Chondrocyte (in vitro differentiated cells): ENCODE measurements at regions not wholly inside any gene's neighbourhood (a gene's known extent, or its start where the extent isn't known, plus 50 kb on each side); places are given as distances from the start of the nearest gene placed in this dataset.

Experiments used
- DNase-seq: peaks from one replicate; pipeline ENCODE4 v3.0.0; 2021; ENCODE audit warnings: mixed read lengths, low spot score
- H3K27ac Mint-ChIP-seq: one replicate; pipeline ENCODE4 v1.8.0; 2021; ENCODE audit warnings: mild to moderate bottlenecking, moderate library complexity, mixed read lengths; ENCODE audit not compliant: unreplicated experiment
- H3K27me3 Mint-ChIP-seq: 2 replicates; pipeline ENCODE4 v1.8.0; 2021; ENCODE audit warnings: low read depth, mixed read lengths
- H3K36me3 Mint-ChIP-seq: 2 replicates; pipeline ENCODE4 v1.8.0; 2021; ENCODE audit warnings: low read depth, mixed read lengths
- H3K4me1 Mint-ChIP-seq: 2 replicates; pipeline ENCODE4 v1.8.0; 2021; ENCODE audit warnings: low read depth, mild to moderate bottlenecking, mixed read lengths
- H3K4me3 Mint-ChIP-seq: one replicate; pipeline ENCODE4 v1.8.0; 2021; ENCODE audit warnings: mild to moderate bottlenecking, moderate library complexity, mixed read lengths; ENCODE audit not compliant: unreplicated experiment
- H3K9me3 Mint-ChIP-seq: 2 replicates; pipeline ENCODE4 v1.8.0; 2021; ENCODE audit warnings: low read depth, mixed read lengths
- CTCF ChIP-seq: fragments of 200-600 bp; sonication (generic); IDR thresholded peaks from 2 replicates; pipeline ENCODE4 v1.5.0; 2021; ENCODE audit warnings: antibody characterized with exemption, mild to moderate bottlenecking, moderate library complexity

GRCh38 chr5:89572696-89573095 lies 689.7 kb upstream of the MEF2C start:
- Mint-ChIP-seq H3K9me3 (no peaks in the 10 kb centered on the region), H3K4me1 (no peaks in the 10 kb centered on the region), H3K36me3 (no peaks in the 10 kb centered on the region), H3K27me3 (no peaks in the 10 kb centered on the region), H3K27ac (no peak overlapping the region), H3K4me3 (no peak overlapping the region)
- no peak for TF ChIP-seq CTCF
- no peak for DNase-seq

- Mint-ChIP-seq H3K9me3 (no peaks in the 10 kb centered on the region), H3K27ac (no peak overlapping the region), H3K4me3 (no peak overlapping the region), H3K4me1 (no peaks in the 10 kb centered on the region), H3K27me3 (no peaks in the 10 kb centered on the region), H3K36me3 (no peaks in the 10 kb centered on the region)
- no peak for DNase-seq
- no peak for TF ChIP-seq CTCF
These were observed 687.6 kb upstream of the MEF2C start for GRCh38 chr5:89570557-89570956.

- H3K27ac Mint-ChIP-seq: no peak overlapping the region
These were observed 683.4 kb upstream of the MEF2C start for GRCh38 chr5:89566340-89566739.

GRCh38 chr5:89560696-89561095 lies 677.7 kb upstream of the MEF2C start:
- TF ChIP-seq CTCF: no peak
- H3K27me3 Mint-ChIP-seq: no peaks in the 10 kb centered on the region
- peaks cover 3% of the 10 kb centered on the region for H3K9me3 Mint-ChIP-seq
- DNase-seq: no peak
- H3K4me1 Mint-ChIP-seq: peaks cover 14% of the 10 kb centered on the region
- no peaks in the 10 kb centered on the region for H3K36me3 Mint-ChIP-seq
- no peak overlapping the region for H3K27ac Mint-ChIP-seq
- H3K4me3 Mint-ChIP-seq: no peak overlapping the region

More at GRCh38 chr5:89566340-89566739, 683.4 kb upstream of the MEF2C start:
- H3K9me3 Mint-ChIP-seq: no peaks in the 10 kb centered on the region
- H3K36me3 Mint-ChIP-seq: no peaks in the 10 kb centered on the region
- DNase-seq: no peak
- TF ChIP-seq CTCF: no peak
- no peaks in the 10 kb centered on the region for H3K27me3 Mint-ChIP-seq
- H3K4me1 Mint-ChIP-seq: peaks cover 2% of the 10 kb centered on the region
- H3K4me3 Mint-ChIP-seq: no peak overlapping the region

GRCh38 chr5:89556215-89556913 lies 673.4 kb upstream of the MEF2C start:
- H3K4me1 Mint-ChIP-seq: peaks cover 12% of the 10 kb centered on the region
- no peak overlapping the region for H3K4me3 Mint-ChIP-seq
- peaks cover 3% of the 10 kb centered on the region for H3K9me3 Mint-ChIP-seq
- no peak for TF ChIP-seq CTCF
- DNase-seq: no peak
- no peaks in the 10 kb centered on the region for H3K36me3 Mint-ChIP-seq
- no peaks in the 10 kb centered on the region for H3K27me3 Mint-ChIP-seq
- no peak overlapping the region for H3K27ac Mint-ChIP-seq
